ENCODE measurements at regions not wholly inside any gene's neighbourhood (a gene's known extent, or its start where the extent isn't known, plus 50 kb on each side); places are given as distances from the start of the nearest gene placed in this dataset.
"Not testable (repeated sequence)": the region's sequence is repeated elsewhere in the genome, so short reads cannot be mapped to it uniquely, and the experiment has no call there.

- Histone ChIP-seq H3K4me3 (no peak overlapping the region), H3K27ac (no peak overlapping the region), H3K36me3 (no peaks in the 10 kb centered on the region), H3K27me3 (no peaks in the 10 kb centered on the region), H3K4me1 (no peaks in the 10 kb centered on the region), H3K9me3 (peaks cover 0 to 9% (median 4%) of the 10 kb centered on the region in 4 donors)
- TF ChIP-seq CTCF (IDR thresholded peaks at IDR 0.05) (no peak), POLR2A (IDR thresholded peaks at IDR 0.05) (no peak)
- intact Hi-C loops (cut with DNase I; ENCODE audit: low total_unique reads), result no loop called here
- no peak for DNase-seq
- WGBS, 5 donors, result 88 to 94% (median 90%) methylated on average over 2 of the region's 2 CpGs
These were observed 218.5 kb upstream of the STT3B start for GRCh38 chr3:31314258-31314657.

GRCh38 chr3:31319332-31319731 lies 213.4 kb upstream of the STT3B start:
- DNase-seq, result no peak
- intact Hi-C loops (cut with DNase I; ENCODE audit: low total_unique reads), result no loop called here
- Histone ChIP-seq H3K36me3 (no peaks in the 10 kb centered on the region), H3K27me3 (no peaks in the 10 kb centered on the region), H3K4me3 (no peak overlapping the region), H3K9me3 (peaks cover 0 to 9% (median 4%) of the 10 kb centered on the region in 4 donors), H3K4me1 (no peaks in the 10 kb centered on the region), H3K27ac (no peak overlapping the region)
- 90 to 95% (median 94%) methylated on average over 2 of the region's 2 CpGs for WGBS, 5 donors
- TF ChIP-seq POLR2A (IDR thresholded peaks at IDR 0.05) (no peak), CTCF (IDR thresholded peaks at IDR 0.05) (no peak), POLR2AphosphoS5 (IDR thresholded peaks at IDR 0.05) (no peak), EP300 (IDR thresholded peaks at IDR 0.05) (no peak)

GRCh38 chr3:31321620-31322019 lies 211.1 kb upstream of the STT3B start:
- DNase-seq, result no peak
- no peak for TF ChIP-seq EP300 (IDR thresholded peaks at IDR 0.05)
- TF ChIP-seq POLR2AphosphoS5 (IDR thresholded peaks at IDR 0.05), result no peak
- no peak for TF ChIP-seq CTCF (IDR thresholded peaks at IDR 0.05)
- 30 to 62% (median 32%) methylated on average over 1 of the region's 1 CpG for WGBS, 5 donors
- H3K27me3 ChIP-seq, result no peaks in the 10 kb centered on the region
- no peaks in the 10 kb centered on the region for H3K9me3 ChIP-seq
- H3K4me3 ChIP-seq, result no peak overlapping the region
- intact Hi-C loops (cut with DNase I; ENCODE audit: low total_unique reads), result no loop called here
- no peaks in the 10 kb centered on the region for H3K4me1 ChIP-seq
- H3K36me3 ChIP-seq, result no peaks in the 10 kb centered on the region
- no peak overlapping the region for H3K27ac ChIP-seq

- no peak for TF ChIP-seq POLR2A (IDR thresholded peaks at IDR 0.05)
- no peak for TF ChIP-seq CTCF (IDR thresholded peaks at IDR 0.05)
- no peak for TF ChIP-seq EP300 (IDR thresholded peaks at IDR 0.05)
- no peak for TF ChIP-seq POLR2AphosphoS5 (IDR thresholded peaks at IDR 0.05)
- intact Hi-C loops (cut with DNase I; ENCODE audit: low total_unique reads), result no loop called here
- Histone ChIP-seq H3K36me3 (no peaks in the 10 kb centered on the region), H3K9me3 (peaks cover 0 to 7% (median 5%) of the 10 kb centered on the region in 4 donors), H3K4me1 (no peaks in the 10 kb centered on the region), H3K27me3 (no peaks in the 10 kb centered on the region), H3K27ac (no peak overlapping the region), H3K4me3 (no peak overlapping the region)
- 75 to 91% (median 82%) methylated on average over 4 of the region's 4 CpGs for WGBS, 5 donors
- no peak for DNase-seq
These were observed 210.3 kb upstream of the STT3B start for GRCh38 chr3:31322460-31322859.

- intact Hi-C loops (cut with DNase I; ENCODE audit: low total_unique reads); H3K4me1 ChIP-seq; H3K27ac ChIP-seq; H3K36me3 ChIP-seq; H3K9me3 ChIP-seq; H3K4me3 ChIP-seq; H3K27me3 ChIP-seq; DNase-seq: not testable (repeated sequence)
- 83 to 97% (median 92%) methylated on average over 3 of the region's 3 CpGs for WGBS, 5 donors
These were observed 204.8 kb upstream of the STT3B start for GRCh38 chr3:31327826-31328357.

All from stomach (tissue), 8 donors.